Hepatocyte (in vitro differentiated cells): ENCODE measurements at regions not wholly inside any gene's neighbourhood (a gene's known extent, or its start where the extent isn't known, plus 50 kb on each side); places are given as distances from the start of the nearest gene placed in this dataset.

Experiments
- DNase-seq: peaks from one replicate; pipeline ENCODE4 v3.0.0-alpha.2; 2016; ENCODE audit warnings: low spot score
- H2AFZ ChIP-seq: fragments of 200-600 bp; sonication (generic); 2 replicates; pipeline ENCODE4 v1.6.0; 2016; ENCODE audit warnings: antibody characterized with exemption, mild to moderate bottlenecking
- H3K27ac ChIP-seq: fragments of 200-600 bp; sonication (generic); 2 replicates; pipeline ENCODE4 v1.5.1; 2016; ENCODE audit warnings: mild to moderate bottlenecking
- H3K27me3 ChIP-seq: fragments of 200-600 bp; sonication (generic); 2 replicates; pipeline ENCODE4 v1.6.1; 2016
- H3K36me3 ChIP-seq: fragments of 200-600 bp; sonication (generic); replicated peaks from 2 replicates; pipeline ENCODE4 v1.5.1; 2016; ENCODE audit warnings: low read depth; ENCODE audit not compliant: insufficient read depth
- H3K4me1 ChIP-seq: fragments of 200-600 bp; sonication (generic); 2 replicates; pipeline ENCODE4 v1.5.1; 2016; ENCODE audit warnings: mild to moderate bottlenecking, moderate library complexity; ENCODE audit not compliant: insufficient read depth
- H3K4me2 ChIP-seq: fragments of 200-600 bp; sonication (generic); 2 replicates; pipeline ENCODE4 v1.6.0; 2016
- H3K4me3 ChIP-seq: fragments of 200-600 bp; sonication (generic); 2 replicates; pipeline ENCODE4 v1.5.1; 2016; ENCODE audit warnings: mild to moderate bottlenecking
- H3K79me2 ChIP-seq: fragments of 200-600 bp; sonication (generic); 2 replicates; pipeline ENCODE4 v1.6.0; 2017; ENCODE audit warnings: mild to moderate bottlenecking
- H3K9me2 ChIP-seq: fragments of 200-600 bp; sonication (generic); replicated peaks from 2 replicates; pipeline ENCODE4 v1.6.0; 2017; ENCODE audit warnings: mild to moderate bottlenecking; ENCODE audit not compliant: insufficient read depth
- H3K9me3 ChIP-seq: fragments of 200-600 bp; sonication (generic); 2 replicates; pipeline ENCODE4 v1.5.1; 2016; ENCODE audit warnings: low read depth, mild to moderate bottlenecking
- H4K20me1 ChIP-seq: fragments of 200-600 bp; sonication (generic); 2 replicates; pipeline ENCODE4 v1.6.0; 2016; ENCODE audit warnings: mild to moderate bottlenecking; ENCODE audit not compliant: insufficient read depth, poor library complexity, severe bottlenecking
- EZH2 ChIP-seq: fragments of 200-600 bp; sonication (generic); IDR thresholded peaks from 2 replicates; pipeline ENCODE4 v1.6.1; 2016; ENCODE audit warnings: antibody characterized with exemption, mild to moderate bottlenecking, borderline replicate concordance
- EZH2phosphoT487 ChIP-seq: fragments of 200-600 bp; sonication (generic); IDR thresholded peaks from one replicate; pipeline ENCODE4 v1.6.1; 2018; ENCODE audit warnings: antibody characterized with exemption, mild to moderate bottlenecking, low read depth, moderate library complexity; ENCODE audit not compliant: unreplicated experiment, severe bottlenecking
- WGBS: methylation state at CpG from one replicate; pipeline ENCODE4 v1.1.6; 2016; ENCODE audit warnings: low lambda C conversion rate; ENCODE audit errors: missing lambda C conversion rate; 5-methylcytosine and 5-hydroxymethylcytosine counted together
- TF ChIP-seq, protein P1 (sequence below): fragments of 200-600 bp; sonication (generic); IDR thresholded peaks from 2 replicates; pipeline ENCODE4 v1.5.1; 2016; ENCODE audit warnings: antibody characterized with exemption, mild to moderate bottlenecking; ENCODE audit not compliant: poor library complexity

DNA sequence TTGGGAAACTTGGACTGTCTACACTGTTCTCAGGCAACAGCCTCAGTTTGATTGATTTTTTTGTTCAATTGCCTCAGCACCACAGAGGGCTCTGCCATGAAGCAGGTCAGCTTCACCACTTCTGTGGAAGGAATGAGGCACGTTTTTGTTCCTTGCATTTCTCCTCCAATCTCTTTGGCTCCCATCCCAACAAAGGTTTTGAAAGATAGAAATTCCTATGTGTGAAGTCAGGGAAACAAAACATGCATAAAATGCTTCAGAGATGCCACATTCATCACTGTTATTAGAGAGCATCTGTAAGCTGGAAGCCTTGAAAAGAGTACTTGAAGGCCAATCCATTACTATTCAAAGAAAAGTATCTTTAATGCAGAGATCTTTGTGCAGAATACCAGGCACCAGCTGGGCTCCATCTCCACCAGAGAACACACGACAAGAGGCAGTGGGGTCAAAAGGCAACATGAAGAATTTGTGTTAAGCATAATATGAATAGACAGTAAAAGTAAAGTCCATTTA, 249.1 kb upstream of the LYZL1 start:
- TF ChIP-seq EZH2 (no peak), EZH2phosphoT487 (no peak)
- TF ChIP-seq, protein P1, sequence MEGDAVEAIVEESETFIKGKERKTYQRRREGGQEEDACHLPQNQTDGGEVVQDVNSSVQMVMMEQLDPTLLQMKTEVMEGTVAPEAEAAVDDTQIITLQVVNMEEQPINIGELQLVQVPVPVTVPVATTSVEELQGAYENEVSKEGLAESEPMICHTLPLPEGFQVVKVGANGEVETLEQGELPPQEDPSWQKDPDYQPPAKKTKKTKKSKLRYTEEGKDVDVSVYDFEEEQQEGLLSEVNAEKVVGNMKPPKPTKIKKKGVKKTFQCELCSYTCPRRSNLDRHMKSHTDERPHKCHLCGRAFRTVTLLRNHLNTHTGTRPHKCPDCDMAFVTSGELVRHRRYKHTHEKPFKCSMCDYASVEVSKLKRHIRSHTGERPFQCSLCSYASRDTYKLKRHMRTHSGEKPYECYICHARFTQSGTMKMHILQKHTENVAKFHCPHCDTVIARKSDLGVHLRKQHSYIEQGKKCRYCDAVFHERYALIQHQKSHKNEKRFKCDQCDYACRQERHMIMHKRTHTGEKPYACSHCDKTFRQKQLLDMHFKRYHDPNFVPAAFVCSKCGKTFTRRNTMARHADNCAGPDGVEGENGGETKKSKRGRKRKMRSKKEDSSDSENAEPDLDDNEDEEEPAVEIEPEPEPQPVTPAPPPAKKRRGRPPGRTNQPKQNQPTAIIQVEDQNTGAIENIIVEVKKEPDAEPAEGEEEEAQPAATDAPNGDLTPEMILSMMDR, result no peak
- H3K4me3 ChIP-seq, result no peak overlapping the region
- H3K4me1 ChIP-seq, result no peaks in the 10 kb centered on the region
- H2AFZ ChIP-seq, result no peak overlapping the region
- DNase-seq, result peak; percentile 32
- no peaks in the 10 kb centered on the region for H3K36me3 ChIP-seq
- H3K27ac ChIP-seq, result no peak overlapping the region
- no peaks in the 10 kb centered on the region for H3K9me2 ChIP-seq
- H3K9me3 ChIP-seq, result no peaks in the 10 kb centered on the region
- H3K79me2 ChIP-seq, result no peaks in the 10 kb centered on the region
- 28% methylated on average over 2 of the region's 2 CpGs for WGBS
- no peaks in the 10 kb centered on the region for H4K20me1 ChIP-seq
- H3K4me2 ChIP-seq, result no peak overlapping the region
- no peaks in the 10 kb centered on the region for H3K27me3 ChIP-seq

DNA sequence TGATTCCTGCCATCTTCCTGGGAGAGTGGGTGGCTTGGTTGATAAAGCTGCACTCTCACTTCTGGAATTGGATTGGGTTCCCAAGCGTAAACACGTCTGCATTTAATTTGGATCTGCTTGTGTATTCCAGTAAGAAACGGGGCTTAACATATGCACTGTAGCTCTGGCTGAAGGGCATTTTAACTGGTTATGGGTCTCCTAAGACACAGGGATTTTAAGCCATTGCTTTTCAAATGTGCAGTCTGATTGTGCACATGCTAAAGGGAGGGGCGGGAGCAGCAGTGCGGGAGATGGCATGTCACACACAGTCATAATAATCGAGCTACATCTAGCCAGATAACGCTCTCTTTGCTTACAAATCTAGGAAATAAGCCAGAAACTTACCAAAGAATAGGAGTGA, 247.3 kb upstream of the LYZL1 start:
- peak overlapping the region; percentile 33 for H3K27ac ChIP-seq
- H3K9me3 ChIP-seq, result no peaks in the 10 kb centered on the region
- no peak overlapping the region for H3K4me3 ChIP-seq
- H2AFZ ChIP-seq, result no peak overlapping the region
- H3K27me3 ChIP-seq, result no peaks in the 10 kb centered on the region
- DNase-seq, result no peak
- no peaks in the 10 kb centered on the region for H3K4me1 ChIP-seq
- H3K4me2 ChIP-seq, result peak overlapping the region; percentile 38
- 48% methylated on average over 7 of the region's 7 CpGs for WGBS
- no peaks in the 10 kb centered on the region for H4K20me1 ChIP-seq
- no peaks in the 10 kb centered on the region for H3K9me2 ChIP-seq
- TF ChIP-seq EZH2phosphoT487, result no peak
- no peaks in the 10 kb centered on the region for H3K36me3 ChIP-seq
- no peaks in the 10 kb centered on the region for H3K79me2 ChIP-seq

DNA sequence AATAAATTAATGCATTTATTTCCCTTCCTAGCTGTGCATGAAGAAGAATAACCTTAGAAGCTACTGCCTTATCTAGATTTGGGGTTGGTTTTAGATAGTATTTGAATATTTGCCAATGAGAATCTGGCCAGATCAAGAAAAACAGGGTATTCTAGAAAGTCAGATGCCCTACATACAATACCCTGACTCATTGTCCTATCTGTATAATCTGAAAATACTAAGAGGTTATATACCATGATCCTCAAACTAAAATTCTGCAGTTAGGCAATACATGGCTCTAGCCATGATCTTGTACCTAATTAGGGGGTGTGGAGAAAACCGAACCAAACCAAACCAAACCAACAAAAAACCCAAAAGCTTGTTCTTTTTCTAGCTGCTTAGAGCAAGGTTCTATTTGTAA, 240.4 kb upstream of the LYZL1 start:
- no peak for DNase-seq
- Histone ChIP-seq H3K36me3 (no peaks in the 10 kb centered on the region), H3K4me1 (no peaks in the 10 kb centered on the region), H4K20me1 (no peaks in the 10 kb centered on the region), H3K9me3 (no peaks in the 10 kb centered on the region), H3K79me2 (no peaks in the 10 kb centered on the region), H3K4me3 (no peak overlapping the region), H3K27me3 (no peaks in the 10 kb centered on the region), H3K4me2 (no peak overlapping the region), H3K27ac (no peak overlapping the region), H2AFZ (no peak overlapping the region), H3K9me2 (no peaks in the 10 kb centered on the region)
- TF ChIP-seq EZH2, result no peak
- no peak for TF ChIP-seq EZH2phosphoT487
- TF ChIP-seq, protein P1, result no peak
- 95% methylated on average over 1 of the region's 1 CpG for WGBS

DNA sequence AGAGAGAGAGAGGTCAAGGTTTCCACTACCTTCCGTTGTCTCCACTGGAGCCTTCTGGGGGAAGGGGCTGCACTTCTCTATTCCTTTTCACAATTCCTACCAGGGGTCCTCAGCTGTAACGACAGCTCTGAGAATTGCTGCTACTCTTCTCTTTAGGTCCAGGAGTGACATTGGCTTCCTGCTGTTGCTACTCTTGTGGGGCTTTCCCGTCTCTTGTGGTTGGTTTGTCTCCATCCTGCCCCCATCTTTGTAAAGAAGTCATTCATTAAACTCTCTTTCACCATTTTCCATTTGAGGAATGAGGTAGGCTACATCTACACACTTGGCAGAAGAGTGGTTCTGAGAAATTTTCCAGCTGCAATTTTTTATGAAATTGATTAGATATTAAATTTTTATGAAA, 238.8 kb upstream of the LYZL1 start:
- DNase-seq, result no peak
- Histone ChIP-seq H3K79me2 (no peaks in the 10 kb centered on the region), H3K27me3 (no peaks in the 10 kb centered on the region), H3K36me3 (no peaks in the 10 kb centered on the region), H3K4me1 (no peaks in the 10 kb centered on the region), H4K20me1 (no peaks in the 10 kb centered on the region), H2AFZ (no peak overlapping the region), H3K4me3 (no peak overlapping the region), H3K4me2 (no peak overlapping the region), H3K9me2 (no peaks in the 10 kb centered on the region), H3K9me3 (no peaks in the 10 kb centered on the region), H3K27ac (no peak overlapping the region)
- 97% methylated on average over 3 of the region's 3 CpGs for WGBS
- TF ChIP-seq EZH2phosphoT487, result no peak
- TF ChIP-seq, protein P1, result no peak
- TF ChIP-seq EZH2, result no peak
